ENCODE measurements at regions not wholly inside any gene's neighbourhood (a gene's known extent, or its start where the extent isn't known, plus 50 kb on each side); places are given as distances from the start of the nearest gene placed in this dataset.

DNA sequence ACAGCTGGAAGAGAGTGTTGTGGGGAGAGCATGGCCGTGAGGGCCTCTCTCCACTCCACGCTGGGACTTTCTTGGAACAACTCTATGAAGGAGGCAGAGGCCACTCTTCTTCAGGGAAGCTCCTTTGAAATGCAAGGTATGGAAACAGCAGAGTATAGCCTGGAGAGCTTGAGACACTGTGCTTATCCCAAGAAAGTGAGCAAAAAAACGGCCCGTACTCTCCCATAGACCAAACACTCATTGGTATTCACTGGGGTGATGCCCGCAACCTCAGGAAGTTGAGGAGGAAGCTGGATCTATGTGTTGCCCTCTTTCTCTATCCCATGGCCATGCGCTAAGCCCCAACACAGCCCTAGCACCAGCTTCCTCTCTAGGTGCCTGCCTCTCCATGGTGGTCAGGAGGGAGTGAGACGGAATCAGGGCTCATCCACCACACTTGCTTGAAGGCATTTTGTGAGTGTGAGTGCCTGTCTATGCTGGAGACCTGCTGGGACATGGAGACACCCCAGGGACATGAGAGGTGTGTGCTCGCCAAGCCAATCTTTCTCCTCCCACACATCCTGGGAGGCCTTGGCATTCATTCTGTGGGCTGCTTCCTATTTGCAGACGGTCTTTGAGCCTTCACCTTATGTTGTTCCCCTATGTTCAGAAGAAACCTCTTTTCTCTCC, 616.6 kb downstream of the IRX1 start:
- TF ChIP-seq, protein P1, sequence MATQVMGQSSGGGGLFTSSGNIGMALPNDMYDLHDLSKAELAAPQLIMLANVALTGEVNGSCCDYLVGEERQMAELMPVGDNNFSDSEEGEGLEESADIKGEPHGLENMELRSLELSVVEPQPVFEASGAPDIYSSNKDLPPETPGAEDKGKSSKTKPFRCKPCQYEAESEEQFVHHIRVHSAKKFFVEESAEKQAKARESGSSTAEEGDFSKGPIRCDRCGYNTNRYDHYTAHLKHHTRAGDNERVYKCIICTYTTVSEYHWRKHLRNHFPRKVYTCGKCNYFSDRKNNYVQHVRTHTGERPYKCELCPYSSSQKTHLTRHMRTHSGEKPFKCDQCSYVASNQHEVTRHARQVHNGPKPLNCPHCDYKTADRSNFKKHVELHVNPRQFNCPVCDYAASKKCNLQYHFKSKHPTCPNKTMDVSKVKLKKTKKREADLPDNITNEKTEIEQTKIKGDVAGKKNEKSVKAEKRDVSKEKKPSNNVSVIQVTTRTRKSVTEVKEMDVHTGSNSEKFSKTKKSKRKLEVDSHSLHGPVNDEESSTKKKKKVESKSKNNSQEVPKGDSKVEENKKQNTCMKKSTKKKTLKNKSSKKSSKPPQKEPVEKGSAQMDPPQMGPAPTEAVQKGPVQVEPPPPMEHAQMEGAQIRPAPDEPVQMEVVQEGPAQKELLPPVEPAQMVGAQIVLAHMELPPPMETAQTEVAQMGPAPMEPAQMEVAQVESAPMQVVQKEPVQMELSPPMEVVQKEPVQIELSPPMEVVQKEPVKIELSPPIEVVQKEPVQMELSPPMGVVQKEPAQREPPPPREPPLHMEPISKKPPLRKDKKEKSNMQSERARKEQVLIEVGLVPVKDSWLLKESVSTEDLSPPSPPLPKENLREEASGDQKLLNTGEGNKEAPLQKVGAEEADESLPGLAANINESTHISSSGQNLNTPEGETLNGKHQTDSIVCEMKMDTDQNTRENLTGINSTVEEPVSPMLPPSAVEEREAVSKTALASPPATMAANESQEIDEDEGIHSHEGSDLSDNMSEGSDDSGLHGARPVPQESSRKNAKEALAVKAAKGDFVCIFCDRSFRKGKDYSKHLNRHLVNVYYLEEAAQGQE (IDR thresholded peaks at IDR 0.05; ENCODE audit: low read depth): no peak
- TF ChIP-seq TCF12 (IDR thresholded peaks at IDR 0.05; ENCODE audit: low read depth) (no peak), RAD21 (IDR thresholded peaks at IDR 0.05; ENCODE audit: low read depth) (no peak), YY1 (IDR thresholded peaks at IDR 0.05; ENCODE audit: low read depth) (no peak), CEBPB (IDR thresholded peaks at IDR 0.05) (no peak), TAF1 (IDR thresholded peaks at IDR 0.05; ENCODE audit: low read depth) (no peak), FOXM1 (IDR thresholded peaks at IDR 0.05; ENCODE audit: borderline replicate concordance, low read depth) (no peak)

Data from Ishikawa (cell line).